Esophagus muscularis mucosa (tissue), 3 donors: ENCODE measurements at regions not wholly inside any gene's neighbourhood (a gene's known extent, or its start where the extent isn't known, plus 50 kb on each side); places are given as distances from the start of the nearest gene placed in this dataset.

Experiments used
- CTCF ChIP-seq, 3 experiments: fragments of 200-600 bp in 2 of 3; fragments of 450-650 bp in 1 of 3; sonication (generic) in 2 of 3; IDR thresholded peaks; one replicate each; pipeline ENCODE4 v1.5.1; 2017 to 2019; ENCODE audit warnings: antibody characterized with exemption in 3 of 3, mild to moderate bottlenecking in 2 of 3, moderate library complexity in 1 of 3
- POLR2A ChIP-seq: fragments of 450-650 bp; IDR thresholded peaks from one replicate; pipeline ENCODE4 v1.6.1; 2017; ENCODE audit warnings: antibody characterized with exemption, moderate library complexity, mild to moderate bottlenecking, low read depth
- POLR2AphosphoS5 ChIP-seq, 2 donors: sonication (generic); formaldehyde crosslinking; IDR thresholded peaks; one replicate each; pipeline ENCODE4 v1.6.1; 2017; ENCODE audit warnings: antibody characterized with exemption in 2 of 2

GRCh38 chr3:117962750-117963149, 1071.9 kb downstream of the IGSF11 start:
- no peak for TF ChIP-seq CTCF (IDR thresholded peaks at IDR 0.05)
- no peak for TF ChIP-seq POLR2A
- TF ChIP-seq POLR2AphosphoS5 (IDR thresholded peaks at IDR 0.05), result no peak
